ENCODE measurements at regions not wholly inside any gene's neighbourhood (a gene's known extent, or its start where the extent isn't known, plus 50 kb on each side); places are given as distances from the start of the nearest gene placed in this dataset.

DNA sequence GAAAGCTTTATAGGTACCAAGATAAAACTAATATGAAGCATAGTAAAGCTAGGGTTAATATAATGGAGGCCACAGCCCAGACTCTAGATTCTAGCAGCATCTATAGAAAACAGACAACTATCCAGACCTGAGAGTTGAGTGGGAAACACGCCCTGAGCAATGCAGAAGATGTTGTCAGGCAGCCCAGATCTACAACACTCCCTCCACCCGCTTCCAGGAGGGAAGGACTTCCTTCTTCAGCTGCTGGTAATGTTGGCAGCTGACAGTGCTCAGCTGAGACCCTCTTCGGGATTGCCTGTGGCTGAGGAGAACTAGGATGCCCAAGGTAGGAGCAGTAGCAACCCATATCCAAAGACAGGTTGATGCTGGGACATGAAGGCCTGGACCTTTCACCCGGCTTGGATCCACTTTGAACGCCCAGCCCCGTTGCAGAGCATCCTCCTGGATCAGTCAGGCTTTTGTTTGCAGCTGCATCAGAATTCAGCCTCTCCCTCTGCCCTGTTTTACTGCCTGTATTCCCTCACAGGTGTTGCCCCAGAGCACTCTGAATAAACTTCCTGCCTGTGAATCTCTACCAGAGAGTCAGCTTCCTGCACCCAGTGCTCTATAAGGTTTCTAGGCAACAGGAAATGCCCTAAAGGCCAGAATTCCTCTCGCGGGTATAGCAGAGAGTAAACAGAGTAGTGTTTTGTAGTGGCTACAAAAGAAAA is 174.7 kb upstream of the IL12A start:
- peak; percentile 41 for TF ChIP-seq POLR2AphosphoS5 (IDR thresholded peaks at IDR 0.05)
- TF ChIP-seq, protein P1, sequence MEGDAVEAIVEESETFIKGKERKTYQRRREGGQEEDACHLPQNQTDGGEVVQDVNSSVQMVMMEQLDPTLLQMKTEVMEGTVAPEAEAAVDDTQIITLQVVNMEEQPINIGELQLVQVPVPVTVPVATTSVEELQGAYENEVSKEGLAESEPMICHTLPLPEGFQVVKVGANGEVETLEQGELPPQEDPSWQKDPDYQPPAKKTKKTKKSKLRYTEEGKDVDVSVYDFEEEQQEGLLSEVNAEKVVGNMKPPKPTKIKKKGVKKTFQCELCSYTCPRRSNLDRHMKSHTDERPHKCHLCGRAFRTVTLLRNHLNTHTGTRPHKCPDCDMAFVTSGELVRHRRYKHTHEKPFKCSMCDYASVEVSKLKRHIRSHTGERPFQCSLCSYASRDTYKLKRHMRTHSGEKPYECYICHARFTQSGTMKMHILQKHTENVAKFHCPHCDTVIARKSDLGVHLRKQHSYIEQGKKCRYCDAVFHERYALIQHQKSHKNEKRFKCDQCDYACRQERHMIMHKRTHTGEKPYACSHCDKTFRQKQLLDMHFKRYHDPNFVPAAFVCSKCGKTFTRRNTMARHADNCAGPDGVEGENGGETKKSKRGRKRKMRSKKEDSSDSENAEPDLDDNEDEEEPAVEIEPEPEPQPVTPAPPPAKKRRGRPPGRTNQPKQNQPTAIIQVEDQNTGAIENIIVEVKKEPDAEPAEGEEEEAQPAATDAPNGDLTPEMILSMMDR (IDR thresholded peaks at IDR 0.05) = no peak
- TF ChIP-seq POLR2A (IDR thresholded peaks at IDR 0.05) = no peak
